ENCODE measurements at regions not wholly inside any gene's neighbourhood (a gene's known extent, or its start where the extent isn't known, plus 50 kb on each side); places are given as distances from the start of the nearest gene placed in this dataset.

DNA sequence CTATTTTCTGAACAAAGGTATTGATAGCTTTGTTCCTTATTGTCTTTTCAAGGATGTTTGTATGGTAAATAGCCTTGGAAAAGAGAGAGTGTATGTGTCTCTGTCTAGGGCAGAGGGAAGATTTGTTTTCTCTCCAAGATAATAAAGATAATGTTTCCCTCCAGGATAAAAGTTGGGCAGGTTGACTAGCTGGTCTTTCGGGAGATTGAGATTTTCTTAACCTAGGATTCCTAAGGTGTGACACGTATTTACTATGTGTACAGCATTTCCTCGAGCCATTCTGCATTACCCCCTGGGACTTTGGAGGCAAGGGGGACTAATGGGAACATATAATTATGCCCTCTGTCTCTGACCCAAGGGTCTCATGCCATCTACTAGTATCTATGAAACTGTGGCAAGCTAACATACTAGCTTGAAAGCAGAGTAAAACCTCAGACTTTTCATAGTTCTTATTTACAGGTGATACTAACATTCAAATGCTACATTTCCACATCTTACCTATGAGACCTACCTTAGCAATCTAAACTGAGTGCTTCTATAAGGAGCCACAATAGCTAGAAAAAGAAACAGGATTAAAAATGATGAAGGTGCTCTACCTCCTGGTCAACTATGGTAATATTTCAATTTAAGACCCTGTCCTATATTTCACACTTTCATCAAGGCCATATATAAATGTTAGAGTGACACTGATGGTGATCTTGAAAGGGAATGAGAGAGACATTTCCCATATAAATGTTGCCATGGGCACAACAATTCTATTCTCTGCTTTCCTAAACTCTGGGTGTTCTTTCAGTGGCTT is 252.9 kb upstream of the CBLB start:
- Mint-ChIP-seq H3K4me1 (no peaks in the 10 kb centered on the region), H3K9me3 (no peaks in the 10 kb centered on the region), H3K27ac (no peak overlapping the region), H3K4me3 (no peak overlapping the region), H3K27me3 (ENCODE audit: low read depth, poor library complexity) (peaks cover 2% of the 10 kb centered on the region), H3K36me3 (ENCODE audit: low read depth) (no peaks in the 10 kb centered on the region)
- TF ChIP-seq CTCF (IDR thresholded peaks at IDR 0.05), result no peak
- no peak for DNase-seq

- no peak overlapping the region for H3K27ac Mint-ChIP-seq
- H3K36me3 Mint-ChIP-seq (ENCODE audit: low read depth), result no peaks in the 10 kb centered on the region
- peaks cover under 1% of the 10 kb centered on the region for H3K4me1 Mint-ChIP-seq
- H3K27me3 Mint-ChIP-seq (ENCODE audit: low read depth, poor library complexity), result no peaks in the 10 kb centered on the region
- TF ChIP-seq CTCF (IDR thresholded peaks at IDR 0.05), result no peak
- H3K4me3 Mint-ChIP-seq, result no peak overlapping the region
- no peaks in the 10 kb centered on the region for H3K9me3 Mint-ChIP-seq
- DNase-seq, result no peak
These were observed 256.0 kb upstream of the CBLB start for GRCh38 chr3:106124818-106125217.

DNA sequence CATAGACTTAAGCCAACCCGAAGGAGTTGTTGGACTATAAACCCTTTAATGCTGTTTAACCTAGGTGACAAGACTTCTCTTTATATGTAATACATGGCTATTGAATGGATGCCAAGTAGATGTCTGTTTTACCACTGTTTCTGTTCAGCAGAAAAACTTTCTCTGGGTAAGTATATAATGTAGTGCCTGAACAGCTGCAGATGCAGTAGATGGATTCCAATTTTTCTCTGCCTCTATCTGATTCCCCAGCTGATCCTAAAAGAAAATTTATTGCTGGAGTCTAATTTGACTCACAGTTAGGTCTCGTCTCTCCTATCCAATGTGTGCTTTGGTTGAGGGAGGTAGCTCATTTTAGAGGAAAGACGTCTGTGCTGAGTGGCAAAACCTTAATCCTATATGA is 256.5 kb upstream of the CBLB start:
- H3K9me3 Mint-ChIP-seq, result no peaks in the 10 kb centered on the region
- no peak overlapping the region for H3K27ac Mint-ChIP-seq
- peaks cover 6% of the 10 kb centered on the region for H3K4me1 Mint-ChIP-seq

GRCh38 chr3:106126067-106126845 is 257.4 kb upstream of the CBLB start:
- no peak overlapping the region for H3K4me3 Mint-ChIP-seq

More for the DNA sequence above, 256.5 kb upstream of the CBLB start:
- Mint-ChIP-seq H3K27me3 (ENCODE audit: low read depth, poor library complexity) (no peaks in the 10 kb centered on the region), H3K36me3 (ENCODE audit: low read depth) (no peaks in the 10 kb centered on the region), H3K4me3 (no peak overlapping the region)
- TF ChIP-seq CTCF (IDR thresholded peaks at IDR 0.05), result no peak
- DNase-seq, result no peak

DNA sequence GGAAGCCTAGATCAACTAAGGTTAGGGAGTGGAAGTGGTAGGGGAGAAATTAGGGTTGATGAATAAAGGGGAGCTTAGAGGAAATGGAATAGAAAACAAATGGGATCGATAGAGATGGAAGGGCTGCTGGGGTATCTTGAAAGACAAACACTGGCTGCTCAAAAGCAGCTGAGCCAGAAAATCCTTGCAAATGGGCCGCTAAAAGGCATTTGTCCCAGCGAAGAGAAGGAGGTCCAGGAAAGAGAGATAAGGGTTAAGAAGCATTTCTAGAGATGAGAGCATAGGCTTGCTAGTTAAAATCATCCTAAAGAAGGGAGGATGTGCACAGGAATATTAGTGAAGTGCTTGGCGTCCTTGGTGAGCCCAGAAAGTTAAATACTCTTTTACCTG is 258.0 kb upstream of the CBLB start:
- no peak for DNase-seq
- H3K4me1 Mint-ChIP-seq, result peaks cover 20% of the 10 kb centered on the region
- no peaks in the 10 kb centered on the region for H3K27me3 Mint-ChIP-seq (ENCODE audit: low read depth, poor library complexity)
- TF ChIP-seq CTCF (IDR thresholded peaks at IDR 0.05), result no peak
- H3K36me3 Mint-ChIP-seq (ENCODE audit: low read depth), result no peaks in the 10 kb centered on the region
- no peak overlapping the region for H3K27ac Mint-ChIP-seq
- no peak overlapping the region for H3K4me3 Mint-ChIP-seq
- no peaks in the 10 kb centered on the region for H3K9me3 Mint-ChIP-seq

More at GRCh38 chr3:106126067-106126845, 257.4 kb upstream of the CBLB start:
- H3K27me3 Mint-ChIP-seq (ENCODE audit: low read depth, poor library complexity), result no peaks in the 10 kb centered on the region
- no peaks in the 10 kb centered on the region for H3K36me3 Mint-ChIP-seq (ENCODE audit: low read depth)
- no peaks in the 10 kb centered on the region for H3K9me3 Mint-ChIP-seq
- no peak for TF ChIP-seq CTCF (IDR thresholded peaks at IDR 0.05)
- no peak overlapping the region for H3K27ac Mint-ChIP-seq
- no peak for DNase-seq
- peaks cover 15% of the 10 kb centered on the region for H3K4me1 Mint-ChIP-seq
